ENCODE measurements at regions not wholly inside any gene's neighbourhood (a gene's known extent, or its start where the extent isn't known, plus 50 kb on each side); places are given as distances from the start of the nearest gene placed in this dataset.
A peak's percentile ranks its signal among the peaks of the same experiment; 100 is the strongest.
"Not testable (repeated sequence)": the region's sequence is repeated elsewhere in the genome, so short reads cannot be mapped to it uniquely, and the experiment has no call there.

- Histone ChIP-seq H3K36me3 (ENCODE audit: control insufficient read depth, insufficient read depth, low read length) (no peaks in the 10 kb centered on the region), H3K4me3 (ENCODE audit: low read depth, low read length) (no peak overlapping the region), H3K27ac (ENCODE audit: insufficient read depth, low read length, poor library complexity, severe bottlenecking) (no peak overlapping the region), H3K27me3 (ENCODE audit: control insufficient read depth, insufficient read depth, low read length) (no peaks in the 10 kb centered on the region), H3K9me3 (ENCODE audit: control insufficient read depth in 2 of 2, low read length in 2 of 2) (no peaks in the 10 kb centered on the region), H3K4me1 (ENCODE audit: control insufficient read depth, insufficient read depth, low read length, poor library complexity, severe bottlenecking) (no peaks in the 10 kb centered on the region)
- no peak for ATAC-seq (ENCODE audit: low read depth in 2 of 2)
- Mint-ChIP-seq H3K36me3 (no peaks in the 10 kb centered on the region), H3K4me3 (no peak overlapping the region), H3K27ac (no peak overlapping the region), H3K27me3 (no peaks in the 10 kb centered on the region), H3K4me1 (no peaks in the 10 kb centered on the region), H3K9me3 (no peaks in the 10 kb centered on the region)
- DNase-seq: peak in 1 of 3 donors; percentile 15
Measured at GRCh38 chr1:93758842-93759515, 77.3 kb upstream of the BCAR3 start.

- DNase-seq (no peak), ATAC-seq (ENCODE audit: low read depth in 2 of 2) (no peak)
- no peaks in the 10 kb centered on the region for H3K27me3 Mint-ChIP-seq
- H3K4me3 Mint-ChIP-seq: no peak overlapping the region
- Histone ChIP-seq H3K4me3 (ENCODE audit: low read depth, low read length) (no peak overlapping the region), H3K4me1 (ENCODE audit: control insufficient read depth, insufficient read depth, low read length, poor library complexity, severe bottlenecking) (no peaks in the 10 kb centered on the region), H3K9me3 (ENCODE audit: control insufficient read depth in 2 of 2, low read length in 2 of 2) (no peaks in the 10 kb centered on the region), H3K36me3 (ENCODE audit: control insufficient read depth, insufficient read depth, low read length) (no peaks in the 10 kb centered on the region), H3K27me3 (ENCODE audit: control insufficient read depth, insufficient read depth, low read length) (no peaks in the 10 kb centered on the region), H3K27ac (ENCODE audit: insufficient read depth, low read length, poor library complexity, severe bottlenecking) (no peak overlapping the region)
- H3K36me3 Mint-ChIP-seq: no peaks in the 10 kb centered on the region
- H3K4me1 Mint-ChIP-seq: no peaks in the 10 kb centered on the region
- no peak overlapping the region for H3K27ac Mint-ChIP-seq
- H3K9me3 Mint-ChIP-seq: no peaks in the 10 kb centered on the region
Measured at GRCh38 chr1:93757256-93758036, 75.8 kb upstream of the BCAR3 start.

GRCh38 chr1:93756657-93757056 lies 75.0 kb upstream of the BCAR3 start:
- Mint-ChIP-seq H3K27me3 (no peaks in the 10 kb centered on the region), H3K27ac (no peak overlapping the region), H3K4me3 (no peak overlapping the region), H3K36me3 (no peaks in the 10 kb centered on the region), H3K9me3 (no peaks in the 10 kb centered on the region), H3K4me1 (peaks cover 0 to 2% (median 0%) of the 10 kb centered on the region in 4 donors)
- Histone ChIP-seq H3K27me3 (ENCODE audit: control insufficient read depth, insufficient read depth, low read length) (no peaks in the 10 kb centered on the region), H3K27ac (ENCODE audit: insufficient read depth, low read length, poor library complexity, severe bottlenecking) (no peak overlapping the region), H3K36me3 (ENCODE audit: control insufficient read depth, insufficient read depth, low read length) (no peaks in the 10 kb centered on the region), H3K4me1 (ENCODE audit: control insufficient read depth, insufficient read depth, low read length, poor library complexity, severe bottlenecking) (no peaks in the 10 kb centered on the region), H3K9me3 (ENCODE audit: control insufficient read depth in 2 of 2, low read length in 2 of 2) (no peaks in the 10 kb centered on the region), H3K4me3 (ENCODE audit: low read depth, low read length) (no peak overlapping the region)
- ATAC-seq (ENCODE audit: low read depth in 2 of 2) (no peak), DNase-seq (no peak)

GRCh38 chr1:93755251-93755715 lies 73.6 kb upstream of the BCAR3 start:
- not testable (repeated sequence) for H3K27me3 ChIP-seq (ENCODE audit: control insufficient read depth, insufficient read depth, low read length); H3K4me1 ChIP-seq (ENCODE audit: control insufficient read depth, insufficient read depth, low read length, poor library complexity, severe bottlenecking); H3K27me3 Mint-ChIP-seq; H3K9me3 Mint-ChIP-seq; H3K9me3 ChIP-seq (ENCODE audit: control insufficient read depth in 2 of 2, low read length in 2 of 2); H3K27ac ChIP-seq (ENCODE audit: insufficient read depth, low read length, poor library complexity, severe bottlenecking); H3K36me3 ChIP-seq (ENCODE audit: control insufficient read depth, insufficient read depth, low read length); H3K36me3 Mint-ChIP-seq; H3K4me3 Mint-ChIP-seq; H3K27ac Mint-ChIP-seq; H3K4me1 Mint-ChIP-seq; DNase-seq; ATAC-seq (ENCODE audit: low read depth in 2 of 2); H3K4me3 ChIP-seq (ENCODE audit: low read depth, low read length)

GRCh38 chr1:93753791-93754763 lies 72.4 kb upstream of the BCAR3 start:
- ATAC-seq (ENCODE audit: low read depth in 2 of 2) (no peak), DNase-seq (no peak)
- no peak overlapping the region for H3K27ac Mint-ChIP-seq
- no peaks in the 10 kb centered on the region for H3K4me1 ChIP-seq (ENCODE audit: control insufficient read depth, insufficient read depth, low read length, poor library complexity, severe bottlenecking)
- peaks cover 0 to 4% (median 2%) of the 10 kb centered on the region in 4 donors for H3K4me1 Mint-ChIP-seq
- no peak overlapping the region for H3K27ac ChIP-seq (ENCODE audit: insufficient read depth, low read length, poor library complexity, severe bottlenecking)
- H3K4me3 ChIP-seq (ENCODE audit: low read depth, low read length): no peak overlapping the region
- H3K27me3 ChIP-seq (ENCODE audit: control insufficient read depth, insufficient read depth, low read length): peaks cover 1% of the 10 kb centered on the region
- no peaks in the 10 kb centered on the region for H3K36me3 ChIP-seq (ENCODE audit: control insufficient read depth, insufficient read depth, low read length)
- no peak overlapping the region for H3K4me3 Mint-ChIP-seq
- H3K27me3 Mint-ChIP-seq: no peaks in the 10 kb centered on the region
- H3K9me3 Mint-ChIP-seq: peaks cover 0 to 1% (median 0%) of the 10 kb centered on the region in 7 donors
- no peaks in the 10 kb centered on the region for H3K9me3 ChIP-seq (ENCODE audit: control insufficient read depth in 2 of 2, low read length in 2 of 2)
- no peaks in the 10 kb centered on the region for H3K36me3 Mint-ChIP-seq

- H3K27ac ChIP-seq (ENCODE audit: insufficient read depth, low read length, poor library complexity, severe bottlenecking): no peak overlapping the region
- no peak overlapping the region for H3K4me3 ChIP-seq (ENCODE audit: low read depth, low read length)
- DNase-seq (no peak), ATAC-seq (ENCODE audit: low read depth in 2 of 2) (no peak)
- Mint-ChIP-seq H3K9me3 (peaks cover 0 to 9% (median 1%) of the 10 kb centered on the region in 7 donors), H3K4me3 (no peak overlapping the region), H3K4me1 (peaks cover 0 to 4% (median 2%) of the 10 kb centered on the region in 4 donors), H3K27ac (no peak overlapping the region), H3K27me3 (peaks cover 8% of the 10 kb centered on the region), H3K36me3 (no peaks in the 10 kb centered on the region)
- H3K27me3 ChIP-seq (ENCODE audit: control insufficient read depth, insufficient read depth, low read length): peaks cover 1% of the 10 kb centered on the region
- no peaks in the 10 kb centered on the region for H3K4me1 ChIP-seq (ENCODE audit: control insufficient read depth, insufficient read depth, low read length, poor library complexity, severe bottlenecking)
- no peaks in the 10 kb centered on the region for H3K36me3 ChIP-seq (ENCODE audit: control insufficient read depth, insufficient read depth, low read length)
- peaks cover 0 to 5% of the 10 kb centered on the region in 2 experiments for H3K9me3 ChIP-seq (ENCODE audit: control insufficient read depth in 2 of 2, low read length in 2 of 2)
Measured at GRCh38 chr1:93751377-93752250, 70.0 kb upstream of the BCAR3 start.

- Histone ChIP-seq H3K4me1 (ENCODE audit: control insufficient read depth, insufficient read depth, low read length, poor library complexity, severe bottlenecking) (no peaks in the 10 kb centered on the region), H3K27ac (ENCODE audit: insufficient read depth, low read length, poor library complexity, severe bottlenecking) (no peak overlapping the region), H3K36me3 (ENCODE audit: control insufficient read depth, insufficient read depth, low read length) (no peaks in the 10 kb centered on the region), H3K27me3 (ENCODE audit: control insufficient read depth, insufficient read depth, low read length) (peaks cover 1% of the 10 kb centered on the region), H3K4me3 (ENCODE audit: low read depth, low read length) (no peak overlapping the region), H3K9me3 (ENCODE audit: control insufficient read depth in 2 of 2, low read length in 2 of 2) (peaks cover 0 to 5% of the 10 kb centered on the region in 2 experiments)
- Mint-ChIP-seq H3K27ac (no peak overlapping the region), H3K36me3 (no peaks in the 10 kb centered on the region), H3K4me1 (peaks cover 0 to 4% (median 2%) of the 10 kb centered on the region in 4 donors), H3K4me3 (no peak overlapping the region), H3K27me3 (peaks cover 11% of the 10 kb centered on the region), H3K9me3 (peaks cover 0 to 9% (median 1%) of the 10 kb centered on the region in 7 donors)
- DNase-seq (no peak), ATAC-seq (ENCODE audit: low read depth in 2 of 2) (no peak)
Measured at GRCh38 chr1:93750955-93751354, 69.3 kb upstream of the BCAR3 start.
